Body of pancreas (tissue), 4 donors: ENCODE measurements at regions not wholly inside any gene's neighbourhood (a gene's known extent, or its start where the extent isn't known, plus 50 kb on each side); places are given as distances from the start of the nearest gene placed in this dataset.

Source experiments
- POLR2A ChIP-seq, 3 donors: fragments of 450-650 bp; IDR thresholded peaks; one replicate each; pipeline ENCODE4 v1.6.1; 2016; ENCODE audit warnings: antibody characterized with exemption in 3 of 3, mild to moderate bottlenecking in 2 of 3
- TF ChIP-seq, protein P1 (sequence below), 7 experiments: fragments of 450-650 bp in 4 of 7; fragments of 200-600 bp in 3 of 7; sonication (generic) in 3 of 7; IDR thresholded peaks; one replicate each; pipeline ENCODE4 v1.5.1; 2016 to 2019; ENCODE audit warnings: antibody characterized with exemption in 7 of 7

DNA sequence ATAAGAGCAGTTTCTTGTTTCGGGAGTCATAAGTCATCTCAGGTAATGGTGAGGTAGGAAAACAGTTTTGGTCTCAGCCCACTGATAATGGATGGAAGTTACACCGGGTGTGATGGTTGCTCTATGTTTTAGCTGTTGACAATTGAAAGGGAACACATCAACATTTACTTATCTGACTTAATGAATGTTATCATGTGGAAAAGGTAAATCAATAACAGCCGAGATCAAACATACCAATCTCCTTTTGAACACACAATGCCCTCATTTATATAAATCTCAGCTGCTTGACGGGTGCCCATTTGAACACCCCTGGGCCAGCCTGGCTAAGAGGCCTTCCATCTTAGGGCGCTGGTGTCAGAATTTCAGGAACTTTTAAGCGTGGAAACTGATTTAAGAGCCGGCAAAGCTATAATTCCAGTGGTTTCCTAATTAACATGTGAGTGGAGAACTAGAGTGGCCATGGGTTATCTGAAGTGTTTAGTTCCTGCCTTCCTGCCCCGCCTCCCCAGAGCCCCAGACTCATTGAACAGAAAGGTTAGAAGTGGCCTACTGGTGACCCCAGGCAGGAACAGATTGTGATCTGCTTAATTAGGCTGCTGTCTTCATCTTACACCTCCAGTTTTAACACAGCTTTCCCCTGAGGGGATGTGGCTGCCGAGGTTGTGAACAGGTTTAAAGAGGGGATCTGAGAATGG, 572.7 kb downstream of the FGF9 start:
- TF ChIP-seq, protein P1, sequence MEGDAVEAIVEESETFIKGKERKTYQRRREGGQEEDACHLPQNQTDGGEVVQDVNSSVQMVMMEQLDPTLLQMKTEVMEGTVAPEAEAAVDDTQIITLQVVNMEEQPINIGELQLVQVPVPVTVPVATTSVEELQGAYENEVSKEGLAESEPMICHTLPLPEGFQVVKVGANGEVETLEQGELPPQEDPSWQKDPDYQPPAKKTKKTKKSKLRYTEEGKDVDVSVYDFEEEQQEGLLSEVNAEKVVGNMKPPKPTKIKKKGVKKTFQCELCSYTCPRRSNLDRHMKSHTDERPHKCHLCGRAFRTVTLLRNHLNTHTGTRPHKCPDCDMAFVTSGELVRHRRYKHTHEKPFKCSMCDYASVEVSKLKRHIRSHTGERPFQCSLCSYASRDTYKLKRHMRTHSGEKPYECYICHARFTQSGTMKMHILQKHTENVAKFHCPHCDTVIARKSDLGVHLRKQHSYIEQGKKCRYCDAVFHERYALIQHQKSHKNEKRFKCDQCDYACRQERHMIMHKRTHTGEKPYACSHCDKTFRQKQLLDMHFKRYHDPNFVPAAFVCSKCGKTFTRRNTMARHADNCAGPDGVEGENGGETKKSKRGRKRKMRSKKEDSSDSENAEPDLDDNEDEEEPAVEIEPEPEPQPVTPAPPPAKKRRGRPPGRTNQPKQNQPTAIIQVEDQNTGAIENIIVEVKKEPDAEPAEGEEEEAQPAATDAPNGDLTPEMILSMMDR (IDR thresholded peaks at IDR 0.05) = no peak
- no peak for TF ChIP-seq POLR2A (IDR thresholded peaks at IDR 0.05)
